NCI-H2081 (cell line): ENCODE measurements at regions not wholly inside any gene's neighbourhood (a gene's known extent, or its start where the extent isn't known, plus 50 kb on each side); places are given as distances from the start of the nearest gene placed in this dataset.
A peak's percentile ranks its signal among the peaks of the same experiment; 100 is the strongest.

Source experiments
- DNase-seq, 2 experiments: peaks; one replicate each; lab custom pipeline; 2025; lab: John Stamatoyannopoulos, UW

GRCh38 chr2:5060956-5061355 lies 631.2 kb upstream of the SOX11 start:
- DNase-seq = no peak

- DNase-seq = no peak
Measured at GRCh38 chr2:5064687-5065086, 627.5 kb upstream of the SOX11 start.

GRCh38 chr2:5067816-5068215 lies 624.4 kb upstream of the SOX11 start:
- no peak for DNase-seq

- DNase-seq = peak in 1 of 2 experiments; percentile 2
Measured at GRCh38 chr2:5070257-5070656, 621.9 kb upstream of the SOX11 start.

- DNase-seq = no peak
Measured at GRCh38 chr2:5074733-5075132, 617.5 kb upstream of the SOX11 start.

GRCh38 chr2:5076599-5076998 lies 615.6 kb upstream of the SOX11 start:
- no peak for DNase-seq

GRCh38 chr2:5077479-5078089 lies 614.6 kb upstream of the SOX11 start:
- peak; percentile 3 to 46 for DNase-seq

GRCh38 chr2:5083402-5083801 lies 608.8 kb upstream of the SOX11 start:
- no peak for DNase-seq

GRCh38 chr2:5089409-5089808 lies 602.8 kb upstream of the SOX11 start:
- DNase-seq = no peak

- no peak for DNase-seq
Measured at GRCh38 chr2:5093056-5093455, 599.1 kb upstream of the SOX11 start.

GRCh38 chr2:5093518-5093917 lies 598.7 kb upstream of the SOX11 start:
- no peak for DNase-seq

- no peak for DNase-seq
Measured at GRCh38 chr2:5094192-5094591, 598.0 kb upstream of the SOX11 start.

GRCh38 chr2:5098286-5098685 lies 593.9 kb upstream of the SOX11 start:
- DNase-seq = no peak

- DNase-seq = no peak
Measured at GRCh38 chr2:5102823-5103222, 589.4 kb upstream of the SOX11 start.

- DNase-seq = peak; percentile 81 to 96
Measured at GRCh38 chr2:5111581-5111980, 580.6 kb upstream of the SOX11 start.

GRCh38 chr2:5119046-5119445 lies 573.1 kb upstream of the SOX11 start:
- no peak for DNase-seq

GRCh38 chr2:5121121-5121520 lies 571.1 kb upstream of the SOX11 start:
- DNase-seq = no peak

- DNase-seq = no peak
Measured at GRCh38 chr2:5121642-5122041, 570.5 kb upstream of the SOX11 start.

GRCh38 chr2:5123582-5124196 lies 568.5 kb upstream of the SOX11 start:
- peak in 1 of 2 experiments; percentile 33 for DNase-seq

GRCh38 chr2:5125017-5125730 lies 567.0 kb upstream of the SOX11 start:
- DNase-seq = peak in 1 of 2 experiments; percentile 36

- DNase-seq = no peak
Measured at GRCh38 chr2:5132281-5132680, 559.9 kb upstream of the SOX11 start.

- DNase-seq = no peak
Measured at GRCh38 chr2:5140347-5140746, 551.8 kb upstream of the SOX11 start.

GRCh38 chr2:5144159-5144558 lies 548.0 kb upstream of the SOX11 start:
- DNase-seq = no peak
